ENCODE measurements at regions not wholly inside any gene's neighbourhood (a gene's known extent, or its start where the extent isn't known, plus 50 kb on each side); places are given as distances from the start of the nearest gene placed in this dataset.
"Not testable (repeated sequence)": the region's sequence is repeated elsewhere in the genome, so short reads cannot be mapped to it uniquely, and the experiment has no call there.

DNA sequence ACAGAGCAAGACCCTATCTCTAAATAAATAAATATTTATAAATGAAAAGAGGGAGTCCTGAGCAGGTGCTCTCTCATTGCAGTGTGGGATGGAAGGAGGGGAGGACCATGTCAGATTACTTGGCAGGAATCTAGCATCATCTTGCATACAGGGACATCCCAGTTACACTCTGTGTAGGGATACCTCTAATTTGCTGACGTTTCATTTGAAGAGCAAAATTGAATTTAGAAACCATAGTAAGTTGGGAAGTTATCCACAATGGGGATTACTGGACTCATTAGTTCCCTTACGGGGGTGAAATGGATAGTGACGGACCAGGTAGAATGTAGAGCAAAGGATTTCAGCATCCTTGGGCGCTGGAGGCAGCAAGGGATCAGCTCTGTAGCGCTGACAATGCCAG is 52.1 kb downstream of the ARHGEF18 start:
- TF ChIP-seq EZH2phosphoT487 (IDR thresholded peaks at IDR 0.05; ENCODE audit: low read length) (no peak), EZH2 (optimal IDR thresholded peaks at IDR 0.05; ENCODE audit: low read depth, low read length) (no peak)
- TF ChIP-seq, protein P1, sequence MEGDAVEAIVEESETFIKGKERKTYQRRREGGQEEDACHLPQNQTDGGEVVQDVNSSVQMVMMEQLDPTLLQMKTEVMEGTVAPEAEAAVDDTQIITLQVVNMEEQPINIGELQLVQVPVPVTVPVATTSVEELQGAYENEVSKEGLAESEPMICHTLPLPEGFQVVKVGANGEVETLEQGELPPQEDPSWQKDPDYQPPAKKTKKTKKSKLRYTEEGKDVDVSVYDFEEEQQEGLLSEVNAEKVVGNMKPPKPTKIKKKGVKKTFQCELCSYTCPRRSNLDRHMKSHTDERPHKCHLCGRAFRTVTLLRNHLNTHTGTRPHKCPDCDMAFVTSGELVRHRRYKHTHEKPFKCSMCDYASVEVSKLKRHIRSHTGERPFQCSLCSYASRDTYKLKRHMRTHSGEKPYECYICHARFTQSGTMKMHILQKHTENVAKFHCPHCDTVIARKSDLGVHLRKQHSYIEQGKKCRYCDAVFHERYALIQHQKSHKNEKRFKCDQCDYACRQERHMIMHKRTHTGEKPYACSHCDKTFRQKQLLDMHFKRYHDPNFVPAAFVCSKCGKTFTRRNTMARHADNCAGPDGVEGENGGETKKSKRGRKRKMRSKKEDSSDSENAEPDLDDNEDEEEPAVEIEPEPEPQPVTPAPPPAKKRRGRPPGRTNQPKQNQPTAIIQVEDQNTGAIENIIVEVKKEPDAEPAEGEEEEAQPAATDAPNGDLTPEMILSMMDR (IDR thresholded peaks at IDR 0.05; ENCODE audit: low read length): no peak
- H3F3A ChIP-seq (ENCODE audit: insufficient read depth, low read length): no peaks in the 10 kb centered on the region
- no peaks in the 10 kb centered on the region for H3K9me2 ChIP-seq (replicated peaks; ENCODE audit: insufficient read depth, low read length)
- DNase-seq: no peak
- no peak overlapping the region for H3K4me3 ChIP-seq (ENCODE audit: low read length)
- no peak overlapping the region for H3K4me2 ChIP-seq (ENCODE audit: low read depth, low read length)
- H3K36me3 ChIP-seq (replicated peaks; ENCODE audit: insufficient read depth, low read length): peaks cover 3% of the 10 kb centered on the region; the same call in 1 of the 2 replicates
- no peaks in the 10 kb centered on the region for H3K27me3 ChIP-seq (replicated peaks; ENCODE audit: insufficient read depth, low read length)
- peaks cover 95% of the 10 kb centered on the region for H3K79me2 ChIP-seq (ENCODE audit: low read length)
- no peak overlapping the region for H3K9ac ChIP-seq (ENCODE audit: low read length)
- no peaks in the 10 kb centered on the region for H3K9me3 ChIP-seq (replicated peaks; ENCODE audit: insufficient read depth, low read length)
- H3K27ac ChIP-seq (ENCODE audit: low read length): no peak overlapping the region
- H2AFZ ChIP-seq (ENCODE audit: low read length): no peak overlapping the region
- H3K4me1 ChIP-seq (ENCODE audit: low read length): peaks cover 4% of the 10 kb centered on the region; the same call in 1 of the 2 replicates
- H4K20me1 ChIP-seq (ENCODE audit: insufficient read depth, low read length): 0 out of 2 replicates have a peak, but pooled peaks cover 3% of the 10 kb centered on the region

DNA sequence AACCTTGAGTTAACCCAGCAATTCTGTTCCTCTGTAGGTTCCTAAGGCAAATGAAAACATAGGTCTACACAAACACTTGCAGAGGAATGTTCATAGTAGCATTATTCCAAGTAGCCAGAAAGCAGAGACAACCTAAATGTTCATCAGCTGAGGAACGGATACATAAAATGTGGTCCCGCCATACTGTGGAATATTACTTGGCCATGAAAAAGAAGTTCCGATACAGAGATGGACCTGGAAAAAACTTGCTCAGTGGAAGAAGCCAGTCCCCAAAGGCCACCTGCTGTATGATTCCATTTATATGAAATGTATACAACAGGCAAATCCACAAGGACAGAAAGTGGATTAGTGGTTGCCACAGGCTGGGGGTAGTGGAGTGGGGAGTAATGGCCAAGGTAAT is 53.0 kb downstream of the ARHGEF18 start:
- H4K20me1 ChIP-seq (ENCODE audit: insufficient read depth, low read length): 0 out of 2 replicates have a peak, but pooled peaks cover 3% of the 10 kb centered on the region

DNA sequence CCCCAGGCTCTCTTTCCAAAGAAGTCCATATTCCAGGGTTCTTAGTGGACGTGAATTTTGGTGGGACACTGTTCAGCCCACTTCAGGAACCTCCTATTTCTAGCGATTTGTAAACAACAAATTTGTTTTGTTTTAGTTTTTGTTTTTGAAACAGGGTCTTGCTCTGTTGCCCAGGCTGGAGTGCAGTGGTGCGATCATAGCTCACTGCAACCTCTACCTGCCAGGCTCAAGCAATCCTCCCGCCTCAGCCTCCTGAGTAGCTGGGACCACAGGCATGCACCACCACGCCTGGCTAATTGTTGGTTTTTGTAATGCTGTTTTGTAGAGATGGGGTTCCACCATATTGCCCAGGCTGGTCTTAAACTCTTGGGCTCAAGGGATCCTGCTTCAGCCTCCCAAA is 56.7 kb downstream of the ARHGEF18 start:
- not testable (repeated sequence) for H3K27ac ChIP-seq (ENCODE audit: low read length); H3K9me2 ChIP-seq (replicated peaks; ENCODE audit: insufficient read depth, low read length); H3K36me3 ChIP-seq (replicated peaks; ENCODE audit: insufficient read depth, low read length); H3K4me3 ChIP-seq (ENCODE audit: low read length); H3K27me3 ChIP-seq (replicated peaks; ENCODE audit: insufficient read depth, low read length); H3K4me1 ChIP-seq (ENCODE audit: low read length); DNase-seq; H3K4me2 ChIP-seq (ENCODE audit: low read depth, low read length); H3K9ac ChIP-seq (ENCODE audit: low read length); H3K9me3 ChIP-seq (replicated peaks; ENCODE audit: insufficient read depth, low read length); H4K20me1 ChIP-seq (ENCODE audit: insufficient read depth, low read length); H2AFZ ChIP-seq (ENCODE audit: low read length)
- Histone ChIP-seq H3K79me2 (ENCODE audit: low read length) (peaks cover 74% of the 10 kb centered on the region), H3F3A (ENCODE audit: insufficient read depth, low read length) (peaks cover 11% of the 10 kb centered on the region)

More for the DNA sequence above, 53.0 kb downstream of the ARHGEF18 start:
- Histone ChIP-seq H3K4me2 (ENCODE audit: low read depth, low read length) (no peak overlapping the region), H3K27me3 (replicated peaks; ENCODE audit: insufficient read depth, low read length) (no peaks in the 10 kb centered on the region), H3K4me1 (ENCODE audit: low read length) (no peaks in the 10 kb centered on the region), H3K27ac (ENCODE audit: low read length) (no peak overlapping the region), H3K9ac (ENCODE audit: low read length) (no peak overlapping the region), H3K36me3 (replicated peaks; ENCODE audit: insufficient read depth, low read length) (peaks cover 3% of the 10 kb centered on the region; the same call in 1 of the 2 replicates), H3K9me2 (replicated peaks; ENCODE audit: insufficient read depth, low read length) (no peaks in the 10 kb centered on the region), H3K79me2 (ENCODE audit: low read length) (peaks cover 95% of the 10 kb centered on the region), H3K9me3 (replicated peaks; ENCODE audit: insufficient read depth, low read length) (no peaks in the 10 kb centered on the region), H3F3A (ENCODE audit: insufficient read depth, low read length) (no peaks in the 10 kb centered on the region), H2AFZ (ENCODE audit: low read length) (no peak overlapping the region), H3K4me3 (ENCODE audit: low read length) (no peak overlapping the region)
- no peak for DNase-seq
- TF ChIP-seq EZH2 (optimal IDR thresholded peaks at IDR 0.05; ENCODE audit: low read depth, low read length) (no peak), EZH2phosphoT487 (IDR thresholded peaks at IDR 0.05; ENCODE audit: low read length) (no peak)
- TF ChIP-seq, protein P1 (IDR thresholded peaks at IDR 0.05; ENCODE audit: low read length): no peak

DNA sequence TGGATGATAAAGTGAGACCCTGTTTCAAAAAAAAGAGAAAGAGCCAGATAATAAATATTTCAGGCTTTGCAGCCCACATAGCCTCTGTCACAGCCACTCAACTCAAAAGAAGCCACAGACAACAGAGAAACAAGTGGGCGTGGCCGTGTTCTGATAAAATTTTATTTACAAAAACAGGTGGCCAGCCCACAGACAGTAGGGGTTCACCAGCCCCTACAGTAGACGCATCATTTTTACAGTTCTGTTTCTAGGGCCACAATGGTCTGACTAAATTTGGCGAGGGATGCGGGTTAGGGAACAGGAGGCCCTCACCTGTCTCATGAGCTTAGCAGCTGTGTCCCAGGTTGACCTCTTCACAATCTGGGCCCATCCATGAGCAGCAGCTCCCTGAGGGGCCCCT is 59.5 kb downstream of the ARHGEF18 start:
- Histone ChIP-seq H3K27me3 (replicated peaks; ENCODE audit: insufficient read depth, low read length) (no peaks in the 10 kb centered on the region), H3K4me1 (ENCODE audit: low read length) (peaks cover 12% of the 10 kb centered on the region), H3K9ac (ENCODE audit: low read length) (no peak overlapping the region), H3F3A (ENCODE audit: insufficient read depth, low read length) (peaks cover 19% of the 10 kb centered on the region), H2AFZ (ENCODE audit: low read length) (no peak overlapping the region), H3K36me3 (replicated peaks; ENCODE audit: insufficient read depth, low read length) (no peaks in the 10 kb centered on the region), H3K27ac (ENCODE audit: low read length) (no peak overlapping the region), H3K9me3 (replicated peaks; ENCODE audit: insufficient read depth, low read length) (no peaks in the 10 kb centered on the region), H3K79me2 (ENCODE audit: low read length) (peaks cover 67% of the 10 kb centered on the region), H3K9me2 (replicated peaks; ENCODE audit: insufficient read depth, low read length) (no peaks in the 10 kb centered on the region), H3K4me2 (ENCODE audit: low read depth, low read length) (no peak overlapping the region), H4K20me1 (ENCODE audit: insufficient read depth, low read length) (no peaks in the 10 kb centered on the region), H3K4me3 (ENCODE audit: low read length) (no peak overlapping the region)
- TF ChIP-seq, protein P1 (IDR thresholded peaks at IDR 0.05; ENCODE audit: low read length): no peak
- TF ChIP-seq EZH2 (optimal IDR thresholded peaks at IDR 0.05; ENCODE audit: low read depth, low read length) (no peak), EZH2phosphoT487 (IDR thresholded peaks at IDR 0.05; ENCODE audit: low read length) (no peak)
- no peak for DNase-seq

Data from MM.1S (cell line).